ENCODE measurements at regions not wholly inside any gene's neighbourhood (a gene's known extent, or its start where the extent isn't known, plus 50 kb on each side); places are given as distances from the start of the nearest gene placed in this dataset.

- no peaks in the 10 kb centered on the region for H3K36me3 ChIP-seq (replicated peaks; ENCODE audit: control insufficient read depth, insufficient read depth, low read length)
- DNase-seq = no peak
- H3K4me3 ChIP-seq (ENCODE audit: insufficient read depth, low read depth, low read length) = no peak overlapping the region
- no peaks in the 10 kb centered on the region for H3K27me3 ChIP-seq (ENCODE audit: control insufficient read depth, insufficient read depth, low read length)
Observed at GRCh38 chr15:67892559-67893377, 52.9 kb upstream of the RNU6-1 start.

GRCh38 chr15:67895237-67895636, 55.4 kb upstream of the RNU6-1 start:
- Histone ChIP-seq H3K27me3 (ENCODE audit: control insufficient read depth, insufficient read depth, low read length) (no peaks in the 10 kb centered on the region), H3K4me3 (ENCODE audit: insufficient read depth, low read depth, low read length) (no peak overlapping the region), H3K36me3 (replicated peaks; ENCODE audit: control insufficient read depth, insufficient read depth, low read length) (no peaks in the 10 kb centered on the region)
- DNase-seq = no peak

- no peak for DNase-seq
- Histone ChIP-seq H3K27me3 (ENCODE audit: control insufficient read depth, insufficient read depth, low read length) (no peaks in the 10 kb centered on the region), H3K36me3 (replicated peaks; ENCODE audit: control insufficient read depth, insufficient read depth, low read length) (no peaks in the 10 kb centered on the region), H3K4me3 (ENCODE audit: insufficient read depth, low read depth, low read length) (no peak overlapping the region)
Observed at GRCh38 chr15:67897646-67898339, 57.9 kb upstream of the RNU6-1 start.

GRCh38 chr15:67899596-67900283, 59.9 kb upstream of the RNU6-1 start:
- no peaks in the 10 kb centered on the region for H3K27me3 ChIP-seq (ENCODE audit: control insufficient read depth, insufficient read depth, low read length)
- no peak for DNase-seq
- no peak overlapping the region for H3K4me3 ChIP-seq (ENCODE audit: insufficient read depth, low read depth, low read length)
- no peaks in the 10 kb centered on the region for H3K36me3 ChIP-seq (replicated peaks; ENCODE audit: control insufficient read depth, insufficient read depth, low read length)

- DNase-seq = no peak
Observed at GRCh38 chr15:67900621-67901147, 60.8 kb upstream of the RNU6-1 start.

GRCh38 chr15:67901922-67902321, 62.1 kb upstream of the RNU6-1 start:
- no peaks in the 10 kb centered on the region for H3K27me3 ChIP-seq (ENCODE audit: control insufficient read depth, insufficient read depth, low read length)
- no peak for DNase-seq
- no peak overlapping the region for H3K4me3 ChIP-seq (ENCODE audit: insufficient read depth, low read depth, low read length)
- H3K36me3 ChIP-seq (replicated peaks; ENCODE audit: control insufficient read depth, insufficient read depth, low read length) = no peaks in the 10 kb centered on the region

More at GRCh38 chr15:67900621-67901147, 60.8 kb upstream of the RNU6-1 start:
- Histone ChIP-seq H3K27me3 (ENCODE audit: control insufficient read depth, insufficient read depth, low read length) (no peaks in the 10 kb centered on the region), H3K4me3 (ENCODE audit: insufficient read depth, low read depth, low read length) (no peak overlapping the region), H3K36me3 (replicated peaks; ENCODE audit: control insufficient read depth, insufficient read depth, low read length) (no peaks in the 10 kb centered on the region)

GRCh38 chr15:67902579-67903009, 62.7 kb upstream of the RNU6-1 start:
- Histone ChIP-seq H3K36me3 (replicated peaks; ENCODE audit: control insufficient read depth, insufficient read depth, low read length) (no peaks in the 10 kb centered on the region), H3K27me3 (ENCODE audit: control insufficient read depth, insufficient read depth, low read length) (no peaks in the 10 kb centered on the region), H3K4me3 (ENCODE audit: insufficient read depth, low read depth, low read length) (no peak overlapping the region)
- no peak for DNase-seq

GRCh38 chr15:67903708-67904107, 63.9 kb upstream of the RNU6-1 start:
- Histone ChIP-seq H3K36me3 (replicated peaks; ENCODE audit: control insufficient read depth, insufficient read depth, low read length) (no peaks in the 10 kb centered on the region), H3K4me3 (ENCODE audit: insufficient read depth, low read depth, low read length) (no peak overlapping the region), H3K27me3 (ENCODE audit: control insufficient read depth, insufficient read depth, low read length) (no peaks in the 10 kb centered on the region)
- DNase-seq = no peak

GRCh38 chr15:67905628-67906027, 65.8 kb upstream of the RNU6-1 start:
- H3K4me3 ChIP-seq (ENCODE audit: insufficient read depth, low read depth, low read length) = no peak overlapping the region
- no peaks in the 10 kb centered on the region for H3K27me3 ChIP-seq (ENCODE audit: control insufficient read depth, insufficient read depth, low read length)
- H3K36me3 ChIP-seq (replicated peaks; ENCODE audit: control insufficient read depth, insufficient read depth, low read length) = no peaks in the 10 kb centered on the region
- DNase-seq = no peak

- no peaks in the 10 kb centered on the region for H3K27me3 ChIP-seq (ENCODE audit: control insufficient read depth, insufficient read depth, low read length)
- H3K4me3 ChIP-seq (ENCODE audit: insufficient read depth, low read depth, low read length) = no peak overlapping the region
- DNase-seq = no peak
- no peaks in the 10 kb centered on the region for H3K36me3 ChIP-seq (replicated peaks; ENCODE audit: control insufficient read depth, insufficient read depth, low read length)
Observed at GRCh38 chr15:67906382-67906781, 66.5 kb upstream of the RNU6-1 start.

- Histone ChIP-seq H3K4me3 (ENCODE audit: insufficient read depth, low read depth, low read length) (no peak overlapping the region), H3K36me3 (replicated peaks; ENCODE audit: control insufficient read depth, insufficient read depth, low read length) (no peaks in the 10 kb centered on the region), H3K27me3 (ENCODE audit: control insufficient read depth, insufficient read depth, low read length) (no peaks in the 10 kb centered on the region)
- no peak for DNase-seq
Observed at GRCh38 chr15:67907184-67907723, 67.4 kb upstream of the RNU6-1 start.

GRCh38 chr15:67908756-67909155, 68.9 kb upstream of the RNU6-1 start:
- H3K4me3 ChIP-seq (ENCODE audit: insufficient read depth, low read depth, low read length) = no peak overlapping the region
- no peaks in the 10 kb centered on the region for H3K36me3 ChIP-seq (replicated peaks; ENCODE audit: control insufficient read depth, insufficient read depth, low read length)
- no peaks in the 10 kb centered on the region for H3K27me3 ChIP-seq (ENCODE audit: control insufficient read depth, insufficient read depth, low read length)
- DNase-seq = no peak

GRCh38 chr15:67911727-67912126, 71.9 kb upstream of the RNU6-1 start:
- H3K4me3 ChIP-seq (ENCODE audit: insufficient read depth, low read depth, low read length) = no peak overlapping the region
- no peaks in the 10 kb centered on the region for H3K36me3 ChIP-seq (replicated peaks; ENCODE audit: control insufficient read depth, insufficient read depth, low read length)
- no peak for DNase-seq
- H3K27me3 ChIP-seq (ENCODE audit: control insufficient read depth, insufficient read depth, low read length) = no peaks in the 10 kb centered on the region

- Histone ChIP-seq H3K36me3 (replicated peaks; ENCODE audit: control insufficient read depth, insufficient read depth, low read length) (no peaks in the 10 kb centered on the region), H3K27me3 (ENCODE audit: control insufficient read depth, insufficient read depth, low read length) (no peaks in the 10 kb centered on the region), H3K4me3 (ENCODE audit: insufficient read depth, low read depth, low read length) (no peak overlapping the region)
- no peak for DNase-seq
Observed at GRCh38 chr15:67914028-67914427, 74.2 kb upstream of the RNU6-1 start.

Measured in H7 (cell line).